Stomach (tissue), 4 donors: ENCODE measurements at regions not wholly inside any gene's neighbourhood (a gene's known extent, or its start where the extent isn't known, plus 50 kb on each side); places are given as distances from the start of the nearest gene placed in this dataset.

Experiments used
- CTCF ChIP-seq, 7 experiments: fragments of 450-650 bp in 4 of 7; fragments of 200-600 bp in 3 of 7; sonication (generic) in 3 of 7; IDR thresholded peaks; one replicate each; pipeline ENCODE4 v1.5.1; 2016 to 2019; ENCODE audit warnings: antibody characterized with exemption in 7 of 7, control low read depth in 2 of 7, mild to moderate bottlenecking in 1 of 7
- EP300 ChIP-seq: sonication (generic); formaldehyde crosslinking; IDR thresholded peaks from one replicate; pipeline ENCODE4 v1.6.1; 2017; ENCODE audit warnings: antibody characterized with exemption
- POLR2A ChIP-seq, 4 donors: fragments of 450-650 bp; IDR thresholded peaks; one replicate each; pipeline ENCODE4 v1.6.1; 2016; ENCODE audit warnings: antibody characterized with exemption in 4 of 4, control low read depth in 2 of 4, mild to moderate bottlenecking in 1 of 4, moderate library complexity in 1 of 4
- POLR2AphosphoS5 ChIP-seq, 3 donors: sonication (generic); formaldehyde crosslinking; IDR thresholded peaks; one replicate each; pipeline ENCODE4 v1.6.1; 2016; ENCODE audit warnings: antibody characterized with exemption in 3 of 3

- no peak for TF ChIP-seq CTCF (IDR thresholded peaks at IDR 0.05)
- no peak for TF ChIP-seq EP300
- no peak for TF ChIP-seq POLR2AphosphoS5 (IDR thresholded peaks at IDR 0.05)
- no peak for TF ChIP-seq POLR2A (IDR thresholded peaks at IDR 0.05)
These were observed 549.4 kb downstream of the TRIB2 start for GRCh38 chr2:13266166-13266565.
